ENCODE measurements at regions not wholly inside any gene's neighbourhood (a gene's known extent, or its start where the extent isn't known, plus 50 kb on each side); places are given as distances from the start of the nearest gene placed in this dataset.

DNA sequence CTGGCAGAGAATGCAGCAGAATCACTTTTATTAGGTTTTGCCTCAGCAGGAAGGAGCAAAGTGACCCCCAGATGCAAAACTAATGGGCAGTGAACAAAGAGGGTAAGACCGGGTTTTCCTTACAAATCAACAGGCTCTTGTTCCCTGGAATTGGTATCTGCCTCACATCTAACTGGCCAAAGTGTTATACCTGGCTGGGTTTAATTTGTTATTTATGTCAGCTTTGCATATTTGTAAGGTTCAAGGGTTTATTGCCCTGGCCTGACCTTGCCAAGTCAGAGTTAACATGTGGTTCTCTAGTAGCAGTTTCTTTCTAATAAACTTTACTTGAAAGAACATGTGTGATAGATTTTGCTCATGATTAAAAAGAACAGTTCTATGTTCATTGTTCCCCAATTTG is 431.7 kb upstream of the NR2F2 start:
- TF ChIP-seq, protein P1, sequence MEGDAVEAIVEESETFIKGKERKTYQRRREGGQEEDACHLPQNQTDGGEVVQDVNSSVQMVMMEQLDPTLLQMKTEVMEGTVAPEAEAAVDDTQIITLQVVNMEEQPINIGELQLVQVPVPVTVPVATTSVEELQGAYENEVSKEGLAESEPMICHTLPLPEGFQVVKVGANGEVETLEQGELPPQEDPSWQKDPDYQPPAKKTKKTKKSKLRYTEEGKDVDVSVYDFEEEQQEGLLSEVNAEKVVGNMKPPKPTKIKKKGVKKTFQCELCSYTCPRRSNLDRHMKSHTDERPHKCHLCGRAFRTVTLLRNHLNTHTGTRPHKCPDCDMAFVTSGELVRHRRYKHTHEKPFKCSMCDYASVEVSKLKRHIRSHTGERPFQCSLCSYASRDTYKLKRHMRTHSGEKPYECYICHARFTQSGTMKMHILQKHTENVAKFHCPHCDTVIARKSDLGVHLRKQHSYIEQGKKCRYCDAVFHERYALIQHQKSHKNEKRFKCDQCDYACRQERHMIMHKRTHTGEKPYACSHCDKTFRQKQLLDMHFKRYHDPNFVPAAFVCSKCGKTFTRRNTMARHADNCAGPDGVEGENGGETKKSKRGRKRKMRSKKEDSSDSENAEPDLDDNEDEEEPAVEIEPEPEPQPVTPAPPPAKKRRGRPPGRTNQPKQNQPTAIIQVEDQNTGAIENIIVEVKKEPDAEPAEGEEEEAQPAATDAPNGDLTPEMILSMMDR (IDR thresholded peaks at IDR 0.05): no peak

DNA sequence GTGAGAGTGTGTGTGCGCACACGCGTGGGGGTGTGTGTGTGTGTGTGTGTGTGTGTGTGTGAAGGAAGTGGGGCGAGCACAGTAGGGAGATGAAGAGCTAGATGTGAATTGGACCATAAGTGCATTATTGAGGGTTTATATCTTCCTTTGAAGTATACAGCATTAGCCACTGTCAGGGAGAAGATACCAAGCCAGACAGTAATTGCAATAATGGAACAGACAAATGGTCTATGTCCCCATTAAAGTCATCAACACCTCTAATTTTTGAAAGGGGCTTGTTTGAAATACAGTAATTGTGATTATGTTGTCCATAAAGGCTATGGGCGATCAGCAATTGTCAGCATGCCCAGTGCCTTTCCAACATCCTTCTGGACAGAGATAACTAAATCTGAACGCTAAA is 429.2 kb upstream of the NR2F2 start:
- TF ChIP-seq, protein P1 (IDR thresholded peaks at IDR 0.05): no peak

DNA sequence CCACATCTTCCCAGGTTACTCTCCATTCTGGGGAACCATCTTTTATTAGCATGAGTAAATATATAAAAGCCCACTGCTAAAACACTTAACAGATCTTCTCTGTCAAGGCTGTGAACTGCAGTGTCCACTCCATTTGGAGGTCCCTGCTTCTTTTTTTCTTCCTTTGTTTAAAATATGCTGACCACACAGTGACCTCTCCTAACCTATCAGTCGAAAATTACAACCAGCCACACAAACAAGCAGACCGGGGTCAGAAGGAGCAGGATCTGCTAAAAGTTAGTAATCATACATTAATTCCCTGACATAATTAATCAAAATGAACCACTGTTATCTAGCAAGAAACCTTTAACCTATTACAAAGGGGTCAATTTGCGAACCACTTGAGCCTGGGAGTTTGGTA is 427.9 kb upstream of the NR2F2 start:
- TF ChIP-seq, protein P1 (IDR thresholded peaks at IDR 0.05): no peak

DNA sequence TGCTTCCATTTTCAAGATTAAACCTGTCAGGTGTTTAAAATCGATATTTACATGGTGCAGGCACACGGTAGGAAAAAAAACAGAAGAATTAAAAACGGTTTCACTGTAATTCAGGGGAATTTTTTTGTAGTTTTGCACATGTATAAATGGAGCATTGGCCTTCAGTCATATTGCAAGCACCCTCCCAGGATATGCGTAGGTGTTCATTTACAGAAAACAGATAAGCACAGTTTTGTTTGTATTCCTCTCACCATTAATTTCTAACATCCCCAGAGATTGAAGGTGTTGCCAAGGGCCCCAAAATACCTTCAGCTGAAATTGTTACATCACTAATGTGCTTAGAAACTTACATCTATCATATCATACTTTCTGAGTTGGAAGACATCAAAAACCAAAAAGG is 427.1 kb upstream of the NR2F2 start:
- TF ChIP-seq, protein P1 (IDR thresholded peaks at IDR 0.05): no peak

DNA sequence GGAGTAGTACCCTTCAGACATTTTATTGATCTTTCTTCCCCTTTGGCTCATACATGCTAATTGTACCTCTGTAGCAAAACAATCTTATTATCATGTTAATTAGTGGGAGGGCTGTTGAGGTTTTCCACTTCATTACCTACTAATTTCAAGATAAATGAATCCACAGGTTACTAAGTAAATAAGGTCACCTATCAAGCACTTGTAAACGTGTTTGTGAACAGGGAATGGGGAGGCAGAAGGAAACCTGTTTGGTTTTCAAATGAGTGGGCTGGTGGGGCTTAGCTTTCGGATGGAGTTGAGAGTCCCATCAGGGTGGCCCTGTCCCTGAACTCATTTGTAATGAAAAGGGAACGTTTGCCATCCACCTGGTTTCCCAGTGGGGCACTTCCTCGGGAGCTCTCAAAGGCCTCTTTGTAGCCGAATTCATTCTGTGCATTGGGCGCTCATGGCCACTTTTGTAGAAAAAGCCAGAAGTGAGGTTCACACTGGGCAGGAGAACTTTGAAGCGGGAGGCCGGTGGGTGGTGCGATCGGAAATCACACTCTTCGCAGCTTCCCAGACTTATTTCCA is 419.8 kb upstream of the NR2F2 start:
- TF ChIP-seq, protein P1 (IDR thresholded peaks at IDR 0.05): no peak

DNA sequence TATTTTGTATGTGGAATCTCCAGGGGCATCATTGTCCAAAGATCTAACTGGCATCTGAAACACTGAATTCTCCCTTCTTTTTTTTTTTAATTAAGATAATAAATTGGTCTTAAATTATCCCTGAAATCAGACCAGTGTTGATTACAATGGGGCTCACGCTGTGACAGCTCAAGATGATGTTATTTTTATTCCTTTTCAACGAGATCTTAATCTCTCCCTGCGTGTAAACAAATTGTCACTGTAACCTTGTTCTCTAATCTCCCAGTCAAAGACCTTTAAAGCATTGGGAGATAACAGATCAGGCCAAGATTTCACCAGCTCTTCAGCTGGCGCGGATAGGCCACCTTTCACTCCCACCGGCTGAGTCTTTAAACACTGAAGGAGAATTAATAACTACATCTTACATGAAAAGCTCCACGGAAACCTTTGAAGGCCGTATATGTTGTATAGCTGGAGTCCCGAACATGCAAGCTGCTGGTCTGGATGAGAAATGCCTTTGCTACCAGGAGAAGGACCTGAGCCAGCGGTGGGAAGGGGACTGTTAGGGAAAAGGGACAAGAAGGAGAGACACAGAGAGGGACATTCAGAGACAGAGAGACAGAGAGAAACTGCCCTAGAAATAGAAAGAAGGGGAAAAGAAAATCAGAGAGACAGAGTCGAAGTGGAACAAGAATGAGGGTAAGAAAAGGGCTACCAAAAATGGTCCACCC is 418.8 kb upstream of the NR2F2 start:
- TF ChIP-seq, protein P1 (IDR thresholded peaks at IDR 0.05): no peak

DNA sequence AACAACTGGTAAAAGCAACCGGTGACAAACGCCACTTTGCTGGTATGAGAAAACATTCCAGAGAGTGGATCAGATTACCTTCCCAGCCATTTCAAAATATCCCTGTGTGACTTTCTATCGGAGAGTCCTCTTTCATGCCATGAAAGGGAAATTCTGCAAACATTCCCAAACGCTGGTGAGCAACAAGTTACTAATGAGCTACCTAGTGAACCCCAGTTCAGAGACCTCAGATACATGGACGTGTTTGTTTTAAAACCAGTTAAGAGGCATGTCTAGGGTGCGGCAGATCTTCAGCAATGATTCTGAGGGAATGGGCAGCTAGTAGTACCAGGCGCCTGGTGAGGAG is 418.2 kb upstream of the NR2F2 start:
- TF ChIP-seq, protein P1 (IDR thresholded peaks at IDR 0.05): no peak

DNA sequence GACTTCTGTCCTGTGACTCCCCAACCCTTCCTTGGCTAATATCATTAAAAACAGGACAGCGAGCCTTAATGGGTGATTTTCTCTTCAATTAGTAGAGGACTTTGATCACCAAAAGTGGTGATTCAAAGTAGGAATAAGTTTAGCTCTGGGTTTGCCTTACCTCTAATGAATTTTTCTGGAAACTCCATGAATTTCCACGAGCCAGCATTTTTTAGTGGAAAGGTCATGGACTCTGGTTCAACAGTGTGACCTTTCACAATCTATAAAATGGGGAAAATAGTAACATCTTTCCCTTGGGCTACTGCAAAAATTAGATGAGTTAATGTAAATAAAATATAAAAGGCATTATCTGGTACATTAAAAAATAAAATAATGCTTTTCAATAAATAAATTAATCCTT is 417.8 kb upstream of the NR2F2 start:
- TF ChIP-seq, protein P1 (IDR thresholded peaks at IDR 0.05): no peak
